Activated CD8-positive, alpha-beta T cell treated with anti-CD3 and anti-CD28 coated beads, Interleukin-2, amount 10 ng/mL, durations not matched to agents 7 days and 5 days (primary cell): ENCODE measurements at regions not wholly inside any gene's neighbourhood (a gene's known extent, or its start where the extent isn't known, plus 50 kb on each side); places are given as distances from the start of the nearest gene placed in this dataset.

ENCODE experiments used
- ATAC-seq: fragments of 150-1000 bp; cut with Tn5 transposase; one replicate; pipeline ENCODE4 v1.10.0; 2021; ENCODE audit warnings: moderate library complexity
- CTCF ChIA-PET: fragments of 350-600 bp; sonication (Branson Sonifier 250); formaldehyde crosslinking; loops from one replicate; lab custom pipeline; 2021; ENCODE audit warnings: antibody characterized with exemption; lab: Charles Lee
- POLR2A ChIA-PET: fragments of 350-600 bp; sonication (Branson Sonifier 250); formaldehyde crosslinking; loops from one replicate; lab custom pipeline; 2021; ENCODE audit warnings: antibody characterized with exemption; lab: Charles Lee
- DNase-seq: peaks from one replicate; pipeline ENCODE4 v3.0.0-alpha.2; 2020
- H3K27ac Mint-ChIP-seq: one replicate; pipeline ENCODE4 v1.8.0; 2021; ENCODE audit warnings: mild to moderate bottlenecking, mixed read lengths
- H3K27me3 Mint-ChIP-seq: one replicate; pipeline ENCODE4 v1.8.0; 2021; ENCODE audit warnings: low read depth, mixed read lengths
- H3K36me3 Mint-ChIP-seq: one replicate; pipeline ENCODE4 v1.8.0; 2021; ENCODE audit warnings: low read depth, mixed read lengths
- H3K4me1 Mint-ChIP-seq: one replicate; pipeline ENCODE4 v1.8.0; 2021; ENCODE audit warnings: low read depth, mixed read lengths
- H3K4me3 Mint-ChIP-seq: one replicate; pipeline ENCODE4 v1.8.0; 2021; ENCODE audit warnings: mild to moderate bottlenecking, mixed read lengths
- H3K9me3 Mint-ChIP-seq: one replicate; pipeline ENCODE4 v1.8.0; 2022; ENCODE audit warnings: mixed read lengths; ENCODE audit not compliant: insufficient read depth

- H3K27me3 Mint-ChIP-seq, result no peaks in the 10 kb centered on the region
These were observed 67.3 kb downstream of the HSPB8 start for GRCh38 chr12:119245904-119246494.

GRCh38 chr12:119247007-119247719 is 68.4 kb downstream of the HSPB8 start:
- ATAC-seq, result no peak
- ChIA-PET CTCF (no interaction called here), POLR2A (no interaction called here)
- DNase-seq, result no peak
- H3K27ac Mint-ChIP-seq, result no peak overlapping the region
- no peak overlapping the region for H3K4me3 Mint-ChIP-seq
- no peaks in the 10 kb centered on the region for H3K9me3 Mint-ChIP-seq
- no peaks in the 10 kb centered on the region for H3K27me3 Mint-ChIP-seq
- H3K4me1 Mint-ChIP-seq, result no peaks in the 10 kb centered on the region
- no peaks in the 10 kb centered on the region for H3K36me3 Mint-ChIP-seq

More at GRCh38 chr12:119245904-119246494, 67.3 kb downstream of the HSPB8 start:
- Mint-ChIP-seq H3K27ac (no peak overlapping the region), H3K4me3 (no peak overlapping the region), H3K4me1 (no peaks in the 10 kb centered on the region), H3K9me3 (no peaks in the 10 kb centered on the region), H3K36me3 (no peaks in the 10 kb centered on the region)
- CTCF ChIA-PET, result no interaction called here
- ATAC-seq, result no peak
- DNase-seq, result no peak
- POLR2A ChIA-PET, result no interaction called here

GRCh38 chr12:119247720-119248043 is 69.0 kb downstream of the HSPB8 start:
- Mint-ChIP-seq H3K9me3 (no peaks in the 10 kb centered on the region), H3K27ac (no peak overlapping the region), H3K36me3 (no peaks in the 10 kb centered on the region), H3K4me1 (no peaks in the 10 kb centered on the region), H3K4me3 (no peak overlapping the region), H3K27me3 (no peaks in the 10 kb centered on the region)
- ATAC-seq, result no peak
- ChIA-PET CTCF (no interaction called here), POLR2A (no interaction called here)
- no peak for DNase-seq

- no peaks in the 10 kb centered on the region for H3K36me3 Mint-ChIP-seq
These were observed 70.8 kb downstream of the HSPB8 start for GRCh38 chr12:119249383-119250155.

GRCh38 chr12:119255314-119255713 is 76.6 kb downstream of the HSPB8 start:
- CTCF ChIA-PET, result interaction anchor here (0.9 kb wide), 1 partner anchor 149 kb away, joined by 3 read pairs; no protein-coding TSS in a partner anchor

More at GRCh38 chr12:119249383-119250155, 70.8 kb downstream of the HSPB8 start:
- DNase-seq, result no peak
- H3K9me3 Mint-ChIP-seq, result no peaks in the 10 kb centered on the region
- no peak for ATAC-seq
- ChIA-PET POLR2A (no interaction called here), CTCF (no interaction called here)
- no peaks in the 10 kb centered on the region for H3K4me1 Mint-ChIP-seq
- no peak overlapping the region for H3K4me3 Mint-ChIP-seq
- no peak overlapping the region for H3K27ac Mint-ChIP-seq
- H3K27me3 Mint-ChIP-seq, result no peaks in the 10 kb centered on the region

GRCh38 chr12:119258149-119258548 is 76.4 kb upstream of the CCDC60 start:
- no peak for ATAC-seq
- DNase-seq, result no peak
- POLR2A ChIA-PET, result no interaction called here
- no peaks in the 10 kb centered on the region for H3K36me3 Mint-ChIP-seq
- CTCF ChIA-PET, result no interaction called here
- H3K9me3 Mint-ChIP-seq, result no peaks in the 10 kb centered on the region
- no peak overlapping the region for H3K27ac Mint-ChIP-seq
- no peaks in the 10 kb centered on the region for H3K4me1 Mint-ChIP-seq
- H3K27me3 Mint-ChIP-seq, result peaks cover 7% of the 10 kb centered on the region
- no peak overlapping the region for H3K4me3 Mint-ChIP-seq

More at GRCh38 chr12:119255314-119255713, 76.6 kb downstream of the HSPB8 start:
- DNase-seq (no peak), ATAC-seq (no peak)
- Mint-ChIP-seq H3K36me3 (no peaks in the 10 kb centered on the region), H3K4me3 (no peak overlapping the region), H3K9me3 (no peaks in the 10 kb centered on the region), H3K27ac (no peak overlapping the region), H3K4me1 (no peaks in the 10 kb centered on the region), H3K27me3 (peaks cover 7% of the 10 kb centered on the region)
- POLR2A ChIA-PET, result no interaction called here

- Mint-ChIP-seq H3K36me3 (no peaks in the 10 kb centered on the region), H3K4me3 (no peak overlapping the region), H3K4me1 (no peaks in the 10 kb centered on the region), H3K9me3 (no peaks in the 10 kb centered on the region), H3K27me3 (peaks cover 7% of the 10 kb centered on the region), H3K27ac (no peak overlapping the region)
- ChIA-PET POLR2A (no interaction called here), CTCF (no interaction called here)
- ATAC-seq (no peak), DNase-seq (no peak)
These were observed 76.0 kb upstream of the CCDC60 start for GRCh38 chr12:119258556-119258955.

- H3K27me3 Mint-ChIP-seq, result peaks cover 7% of the 10 kb centered on the region
- no peak overlapping the region for H3K27ac Mint-ChIP-seq
- no peak for DNase-seq
- no peaks in the 10 kb centered on the region for H3K9me3 Mint-ChIP-seq
- no peak for ATAC-seq
- H3K4me3 Mint-ChIP-seq, result no peak overlapping the region
- CTCF ChIA-PET, result no interaction called here
- H3K4me1 Mint-ChIP-seq, result no peaks in the 10 kb centered on the region
- H3K36me3 Mint-ChIP-seq, result no peaks in the 10 kb centered on the region
- POLR2A ChIA-PET, result no interaction called here
These were observed 75.0 kb upstream of the CCDC60 start for GRCh38 chr12:119259484-119259883.

GRCh38 chr12:119262388-119262787 is 72.1 kb upstream of the CCDC60 start:
- POLR2A ChIA-PET, result no interaction called here
- CTCF ChIA-PET, result no interaction called here
- Mint-ChIP-seq H3K4me1 (no peaks in the 10 kb centered on the region), H3K36me3 (no peaks in the 10 kb centered on the region), H3K27me3 (peaks cover 7% of the 10 kb centered on the region), H3K27ac (no peak overlapping the region), H3K9me3 (no peaks in the 10 kb centered on the region), H3K4me3 (no peak overlapping the region)
- DNase-seq (no peak), ATAC-seq (no peak)

GRCh38 chr12:119263466-119263865 is 71.1 kb upstream of the CCDC60 start:
- ChIA-PET CTCF (no interaction called here), POLR2A (no interaction called here)
- Mint-ChIP-seq H3K9me3 (no peaks in the 10 kb centered on the region), H3K4me3 (no peak overlapping the region), H3K27ac (no peak overlapping the region), H3K4me1 (no peaks in the 10 kb centered on the region), H3K36me3 (no peaks in the 10 kb centered on the region), H3K27me3 (peaks cover 4% of the 10 kb centered on the region)
- DNase-seq (no peak), ATAC-seq (no peak)

GRCh38 chr12:119266963-119267362 is 67.6 kb upstream of the CCDC60 start:
- ChIA-PET POLR2A (no interaction called here), CTCF (no interaction called here)
- H3K4me1 Mint-ChIP-seq, result no peaks in the 10 kb centered on the region

GRCh38 chr12:119274636-119275065 is 59.9 kb upstream of the CCDC60 start:
- POLR2A ChIA-PET, result no interaction called here
- Mint-ChIP-seq H3K27me3 (no peaks in the 10 kb centered on the region), H3K4me1 (no peaks in the 10 kb centered on the region), H3K36me3 (no peaks in the 10 kb centered on the region), H3K4me3 (no peak overlapping the region), H3K27ac (no peak overlapping the region), H3K9me3 (no peaks in the 10 kb centered on the region)
- no peak for DNase-seq
- no peak for ATAC-seq
- CTCF ChIA-PET, result interaction anchor here (0.7 kb wide), 1 partner anchor 18 kb away, joined by 3 read pairs; no protein-coding TSS in a partner anchor

More at GRCh38 chr12:119266963-119267362, 67.6 kb upstream of the CCDC60 start:
- no peaks in the 10 kb centered on the region for H3K9me3 Mint-ChIP-seq
- ATAC-seq, result no peak
- no peak for DNase-seq
- H3K27me3 Mint-ChIP-seq, result no peaks in the 10 kb centered on the region
- no peak overlapping the region for H3K27ac Mint-ChIP-seq
- no peak overlapping the region for H3K4me3 Mint-ChIP-seq
- no peaks in the 10 kb centered on the region for H3K36me3 Mint-ChIP-seq
